ENCODE measurements at regions not wholly inside any gene's neighbourhood (a gene's known extent, or its start where the extent isn't known, plus 50 kb on each side); places are given as distances from the start of the nearest gene placed in this dataset.
"Not testable (repeated sequence)": the region's sequence is repeated elsewhere in the genome, so short reads cannot be mapped to it uniquely, and the experiment has no call there.

DNA sequence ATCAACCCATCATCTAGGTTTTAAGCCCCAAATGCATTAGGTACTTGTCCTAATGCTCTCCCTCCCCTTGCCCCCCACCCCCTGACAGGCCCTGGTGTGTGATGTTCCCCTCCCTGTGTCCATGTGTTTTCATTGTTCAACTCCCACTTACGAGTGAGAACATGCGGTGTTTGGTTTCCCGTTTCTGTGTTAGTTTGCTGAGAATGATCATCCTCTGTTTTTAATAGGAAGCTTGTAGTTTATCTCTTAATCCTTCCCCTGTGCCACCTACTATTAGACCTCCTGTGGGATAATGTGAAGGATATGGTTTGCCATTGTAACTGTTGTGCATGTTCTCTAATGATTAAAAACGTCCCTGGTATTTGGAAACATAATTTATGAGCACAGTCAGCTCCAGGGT, 299.4 kb upstream of the USP24 start:
- not testable (repeated sequence) for FAIRE-seq

DNA sequence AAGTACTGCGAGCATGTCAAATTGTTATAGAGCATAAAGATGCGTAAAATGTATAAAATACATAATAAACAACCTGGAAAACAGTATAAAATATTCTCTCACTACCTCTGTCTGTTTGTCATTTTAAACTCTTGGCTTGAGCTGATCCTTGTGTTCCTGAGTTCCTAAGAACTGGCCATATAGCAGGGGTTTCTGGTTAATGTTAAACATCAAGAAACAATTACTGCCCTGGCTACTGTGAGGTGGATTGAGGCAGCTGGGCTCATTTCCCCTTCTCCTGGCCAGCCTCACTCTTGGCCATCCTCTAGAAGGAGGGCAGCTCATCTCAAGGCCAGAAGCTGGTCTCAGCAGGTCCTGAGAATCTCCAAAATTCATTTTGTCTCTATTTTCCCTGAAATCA, 297.3 kb upstream of the USP24 start:
- FAIRE-seq, result no peak

DNA sequence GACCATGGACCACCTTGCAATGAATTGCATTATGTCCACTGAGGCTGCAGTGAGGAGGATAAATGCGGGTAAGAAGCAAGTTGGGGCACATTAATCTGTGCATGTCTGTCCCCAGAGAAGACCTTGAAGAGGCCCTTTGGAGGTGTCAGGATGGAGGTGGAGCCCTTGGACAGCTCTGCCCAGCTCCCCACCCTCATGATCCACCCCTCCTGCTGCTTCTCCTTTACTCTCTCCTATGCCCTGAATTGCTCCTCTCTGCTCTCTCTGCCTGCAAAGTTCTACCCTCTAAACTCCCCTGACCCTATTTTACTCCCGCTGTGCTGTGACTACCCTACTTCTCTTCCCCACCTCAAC, 292.4 kb upstream of the USP24 start:
- FAIRE-seq, result no peak

GRCh38 chr1:55506740-55507577, 291.8 kb upstream of the USP24 start:
- FAIRE-seq, result no peak

DNA sequence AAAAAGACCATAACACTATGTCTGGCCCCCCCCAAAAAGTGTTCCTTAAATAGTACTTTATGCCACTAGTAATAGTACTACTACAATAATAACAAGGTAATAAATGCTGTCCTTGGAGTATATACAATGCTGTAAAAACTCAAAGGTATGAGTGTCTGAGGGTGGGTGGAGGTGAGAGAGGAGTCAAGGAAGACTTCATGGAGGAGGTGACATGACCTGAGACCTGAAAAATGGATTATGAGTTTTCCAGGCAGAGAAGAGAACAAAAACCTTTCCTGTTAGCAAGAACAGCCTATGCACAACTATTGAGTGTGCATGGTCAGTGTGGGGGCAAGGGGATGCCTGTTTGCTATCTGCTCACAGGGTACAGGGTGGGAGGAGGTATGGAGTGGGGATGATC, 290.2 kb upstream of the USP24 start:
- FAIRE-seq, result no peak

DNA sequence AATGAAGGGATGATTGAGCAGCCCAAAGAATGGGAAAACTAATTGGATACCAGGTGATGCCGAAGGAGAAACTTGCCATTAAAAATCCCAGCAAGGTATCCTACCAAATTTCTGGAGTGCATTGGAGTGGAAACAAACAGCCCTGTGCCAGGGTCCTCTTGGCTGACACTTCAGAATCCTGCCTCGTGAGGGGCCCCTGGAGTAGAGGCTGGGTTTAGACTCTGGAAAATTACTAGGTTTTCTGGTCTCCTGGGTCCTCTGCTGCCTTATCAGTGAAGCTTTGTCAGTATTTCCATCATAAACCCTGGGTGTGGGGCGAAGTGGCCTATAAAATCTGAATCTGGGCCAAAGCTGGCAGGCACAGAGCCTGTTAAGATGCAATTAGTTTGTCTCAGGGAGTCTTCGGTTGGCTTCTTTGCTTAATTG, 289.2 kb upstream of the USP24 start:
- FAIRE-seq, result no peak

GRCh38 chr1:55503663-55504305, 288.6 kb upstream of the USP24 start:
- FAIRE-seq, result no peak

- FAIRE-seq, result no peak
Observed at GRCh38 chr1:55500601-55501000, 285.4 kb upstream of the USP24 start.

GRCh38 chr1:55490547-55490946, 275.4 kb upstream of the USP24 start:
- FAIRE-seq, result no peak

- no peak for FAIRE-seq
Observed at GRCh38 chr1:55484173-55484572, 269.0 kb upstream of the USP24 start.

DNA sequence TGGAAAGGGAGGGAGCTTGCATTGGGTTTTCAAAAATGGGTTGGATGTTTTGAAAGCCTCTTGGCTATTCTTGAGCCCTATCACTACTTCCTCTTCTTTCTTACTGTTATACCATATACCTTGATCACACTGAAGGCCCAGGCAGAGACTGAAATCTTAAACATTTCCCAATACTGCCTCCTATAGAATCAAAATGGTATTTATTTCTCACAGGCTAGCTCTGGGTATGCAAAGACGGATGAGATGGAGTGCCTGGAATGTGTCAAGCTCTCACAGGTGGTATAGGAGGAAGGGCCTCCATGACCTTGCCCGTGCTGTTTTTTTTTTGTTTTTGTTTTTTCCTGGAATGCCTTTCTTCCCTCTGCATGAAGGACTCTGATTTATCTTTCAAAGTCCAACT, 268.4 kb upstream of the USP24 start:
- FAIRE-seq, result no peak

- FAIRE-seq, result no peak
Observed at GRCh38 chr1:55481634-55482033, 266.5 kb upstream of the USP24 start.

DNA sequence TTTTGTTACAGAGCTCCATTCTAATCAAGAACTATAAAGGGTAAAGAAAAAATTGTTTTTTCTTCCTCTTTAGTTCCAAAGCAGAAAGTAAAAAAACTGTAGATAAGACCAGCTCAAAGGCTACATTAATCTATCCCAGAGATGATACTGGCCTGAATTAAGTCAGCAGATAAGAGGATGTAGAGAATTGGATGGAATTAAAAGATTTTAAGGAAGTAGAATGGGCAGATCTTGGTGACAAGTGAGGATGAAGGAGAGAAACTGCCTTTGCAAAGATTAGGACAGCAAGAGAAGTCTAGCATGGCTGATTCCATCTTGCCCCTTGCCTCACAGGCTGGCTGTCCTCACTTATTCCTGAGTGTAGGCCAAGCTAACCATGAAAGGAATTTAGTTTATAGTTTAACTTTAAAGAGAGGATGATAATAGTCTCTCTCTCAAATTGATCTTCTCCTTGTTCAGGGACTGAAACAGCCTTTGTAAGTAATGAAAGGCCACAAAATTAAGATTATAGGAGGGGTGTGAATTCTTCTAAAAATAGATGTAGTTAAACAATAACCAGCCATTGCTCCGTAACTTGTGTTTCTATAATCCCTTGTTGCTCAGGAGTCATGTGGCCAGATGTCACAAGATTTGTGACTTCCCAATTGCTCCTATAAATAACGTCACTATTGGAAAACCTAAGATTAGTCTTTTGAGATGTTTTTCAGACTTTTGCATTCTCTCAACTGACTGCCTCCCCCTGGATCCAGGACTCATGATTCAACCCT, 265.0 kb upstream of the USP24 start:
- no peak for FAIRE-seq

DNA sequence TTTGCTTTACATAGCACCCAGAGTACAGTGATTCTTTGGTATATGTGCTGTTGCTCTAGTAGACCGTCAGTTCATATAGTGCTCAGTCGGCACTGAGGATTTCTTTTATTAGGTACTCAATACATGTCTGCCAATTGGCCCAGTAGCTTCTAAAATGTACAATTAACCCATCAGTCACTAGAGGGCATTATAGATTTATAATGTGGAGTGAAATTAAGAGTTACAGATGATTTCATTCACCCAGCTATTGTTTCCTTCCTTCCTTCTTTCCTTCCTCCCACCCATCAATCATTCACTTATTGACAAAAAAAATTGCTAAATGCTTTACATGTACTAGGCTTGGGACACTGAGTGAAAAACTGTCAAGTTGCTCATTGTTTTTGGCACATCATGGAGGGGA, 263.6 kb upstream of the USP24 start:
- FAIRE-seq, result no peak

DNA sequence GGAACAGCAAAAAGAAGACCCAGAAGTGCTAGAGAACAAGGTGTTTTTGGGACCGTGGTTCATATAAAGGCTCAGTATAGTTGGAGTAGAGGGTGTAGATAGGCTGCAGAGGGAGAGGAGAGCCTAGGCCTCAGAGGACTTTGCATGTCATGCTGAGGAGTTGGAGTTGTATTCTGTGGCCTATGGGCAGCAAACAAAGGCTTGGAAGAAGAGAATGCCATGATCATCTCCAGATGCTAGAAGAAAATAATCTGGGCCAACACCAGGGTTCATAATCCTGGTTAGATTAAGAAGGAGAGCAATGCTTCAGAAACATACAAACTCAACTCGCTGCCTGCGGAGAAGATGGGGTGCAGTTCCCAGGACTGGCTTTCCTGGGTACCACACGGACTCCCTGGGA, 262.8 kb upstream of the USP24 start:
- FAIRE-seq, result no peak

DNA sequence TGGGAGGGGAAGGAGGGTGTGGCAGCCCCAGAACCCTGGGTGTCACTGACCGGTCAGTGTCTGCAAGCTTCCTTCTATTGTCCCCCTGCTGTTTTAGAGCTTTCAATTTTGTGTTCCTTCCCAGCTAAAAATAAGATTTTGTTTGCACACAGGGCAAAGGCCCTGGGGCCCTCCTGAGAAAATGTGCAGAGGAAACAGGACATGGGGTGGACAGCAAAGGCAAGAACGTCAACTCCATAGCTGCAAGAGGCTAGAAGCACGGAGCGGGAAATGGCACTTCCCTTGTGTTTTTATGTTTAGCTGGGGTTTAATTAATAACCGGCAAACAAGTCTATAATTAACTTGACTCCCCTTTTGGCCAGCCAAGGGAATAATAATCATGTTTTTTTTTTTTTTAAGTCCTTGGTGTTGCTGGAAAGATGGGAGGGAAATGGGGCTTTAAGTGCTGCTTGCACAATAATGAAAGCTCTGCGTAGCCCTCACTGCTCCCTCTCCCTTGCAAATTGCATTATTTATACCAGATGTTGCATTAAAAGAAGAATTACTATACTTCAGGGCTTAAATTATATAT, 261.4 kb upstream of the USP24 start:
- no peak for FAIRE-seq

GRCh38 chr1:55474168-55474786, 259.1 kb upstream of the USP24 start:
- FAIRE-seq, result no peak

GRCh38 chr1:55473661-55474060, 258.5 kb upstream of the USP24 start:
- FAIRE-seq, result no peak

DNA sequence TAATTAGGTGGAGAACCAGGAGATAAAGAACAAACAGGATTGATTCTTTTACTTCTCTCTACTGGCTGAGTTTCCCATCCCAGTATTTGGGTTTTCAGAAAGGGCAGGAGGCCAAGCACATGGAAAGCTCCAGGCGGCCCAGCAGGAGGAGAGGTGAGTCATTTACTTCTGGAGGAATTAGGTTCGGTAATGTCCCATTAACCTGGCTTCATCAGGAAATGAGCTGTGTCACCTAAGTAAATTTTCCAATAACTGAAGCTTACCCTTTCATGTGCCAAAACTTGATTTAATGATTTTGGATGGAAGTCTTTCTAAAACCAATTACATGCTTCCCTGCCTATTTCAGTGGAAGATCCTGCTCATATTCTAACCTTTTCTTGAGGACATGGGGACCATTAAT, 257.6 kb upstream of the USP24 start:
- no peak for FAIRE-seq

- no peak for FAIRE-seq
Observed at GRCh38 chr1:55472115-55472514, 257.0 kb upstream of the USP24 start.

DNA sequence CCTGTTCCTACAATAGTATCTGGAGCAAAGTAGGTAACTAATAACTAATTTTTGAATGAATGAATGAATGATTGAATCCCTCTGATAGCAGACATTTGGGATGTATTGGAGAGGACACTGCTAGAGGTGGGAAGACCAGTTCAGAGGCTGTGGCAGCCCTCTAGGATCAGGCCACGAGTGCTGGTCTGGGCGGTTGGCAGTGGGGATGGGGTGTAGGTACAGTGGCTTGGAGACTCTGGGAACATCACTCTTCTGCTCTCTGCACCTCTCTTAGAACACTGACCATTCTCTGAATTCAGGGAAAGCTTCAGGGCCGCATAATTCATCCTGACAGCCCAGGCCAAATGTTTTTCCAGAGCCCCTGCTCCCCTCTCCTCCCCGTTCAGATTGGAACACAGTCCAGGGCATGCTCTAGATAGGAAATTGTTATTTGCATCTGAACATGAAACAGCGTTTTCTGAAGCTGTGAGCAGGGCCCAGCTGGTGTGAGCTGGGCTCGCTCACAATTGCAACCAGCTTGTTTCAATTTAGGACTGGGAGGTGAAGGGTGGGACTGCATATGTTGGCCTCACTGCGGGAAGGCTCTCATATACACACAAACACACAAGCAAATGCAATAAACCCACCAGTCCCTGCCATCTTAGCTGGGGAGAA, 253.1 kb upstream of the USP24 start:
- FAIRE-seq, result no peak

DNA sequence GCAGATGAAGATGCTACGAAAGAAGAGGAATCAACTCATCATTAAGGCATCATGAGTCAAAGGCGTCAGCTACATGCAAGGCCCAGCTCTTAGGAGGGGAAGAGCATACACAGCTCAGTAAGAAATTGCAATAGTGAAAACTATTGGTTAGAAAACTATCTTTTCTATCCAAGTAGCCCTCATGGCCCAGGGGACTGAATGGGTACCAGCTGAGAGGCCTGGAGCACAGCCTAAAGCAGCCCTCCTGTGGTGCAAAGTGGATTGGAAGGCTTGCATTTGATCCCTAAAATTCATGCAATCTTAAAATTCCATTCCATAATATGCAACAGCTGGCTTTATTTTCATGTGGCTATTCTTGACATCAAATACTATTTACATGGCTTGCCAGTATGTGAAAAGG, 251.8 kb upstream of the USP24 start:
- FAIRE-seq, result no peak
